SW480 (cell line): ENCODE measurements at regions not wholly inside any gene's neighbourhood (a gene's known extent, or its start where the extent isn't known, plus 50 kb on each side); places are given as distances from the start of the nearest gene placed in this dataset.
"Not testable (repeated sequence)": the region's sequence is repeated elsewhere in the genome, so short reads cannot be mapped to it uniquely, and the experiment has no call there.

Experiments
- DNase-seq: peaks from one replicate; pipeline ENCODE4 v3.0.0-alpha.2; 2016; ENCODE audit warnings: low spot score

DNA sequence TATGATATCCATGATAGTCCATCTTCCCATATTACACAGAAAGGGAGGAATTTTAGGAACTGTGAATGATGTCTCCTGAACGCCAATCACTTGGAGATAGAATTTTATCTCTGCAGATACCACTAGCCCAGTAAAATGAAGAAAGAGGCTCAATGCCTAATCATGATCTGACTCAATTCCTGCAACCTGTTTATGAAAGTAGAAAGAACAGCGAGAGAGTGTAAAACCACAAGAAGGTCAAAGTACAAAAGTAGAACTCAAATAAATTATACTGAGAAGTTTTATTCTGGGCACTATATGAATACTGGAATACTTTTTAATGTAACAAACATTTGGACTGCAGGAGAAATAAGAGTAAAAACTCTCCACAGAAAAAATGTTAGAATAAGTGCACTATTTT, 892.1 kb upstream of the DDX18 start:
- DNase-seq = peak; percentile 2

DNA sequence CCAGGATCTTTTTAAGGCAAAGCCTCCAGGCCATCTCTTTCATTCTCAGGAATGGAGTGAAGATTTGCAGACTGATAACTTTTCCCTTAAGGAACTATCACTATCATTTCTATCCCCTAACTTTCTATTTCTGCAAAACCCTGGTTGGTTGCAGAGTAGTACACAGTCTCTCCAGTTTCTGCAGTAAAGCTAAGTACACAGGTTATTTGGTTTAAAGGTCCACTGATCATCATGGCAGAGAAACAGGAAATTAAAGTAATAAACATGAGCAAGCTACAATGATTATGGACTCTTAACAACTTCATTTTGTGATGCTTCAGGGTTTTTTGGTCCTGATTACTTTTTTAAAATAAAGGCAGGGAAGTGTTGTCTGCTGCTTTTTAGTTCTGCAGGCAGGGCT, 890.0 kb upstream of the DDX18 start:
- no peak for DNase-seq

DNA sequence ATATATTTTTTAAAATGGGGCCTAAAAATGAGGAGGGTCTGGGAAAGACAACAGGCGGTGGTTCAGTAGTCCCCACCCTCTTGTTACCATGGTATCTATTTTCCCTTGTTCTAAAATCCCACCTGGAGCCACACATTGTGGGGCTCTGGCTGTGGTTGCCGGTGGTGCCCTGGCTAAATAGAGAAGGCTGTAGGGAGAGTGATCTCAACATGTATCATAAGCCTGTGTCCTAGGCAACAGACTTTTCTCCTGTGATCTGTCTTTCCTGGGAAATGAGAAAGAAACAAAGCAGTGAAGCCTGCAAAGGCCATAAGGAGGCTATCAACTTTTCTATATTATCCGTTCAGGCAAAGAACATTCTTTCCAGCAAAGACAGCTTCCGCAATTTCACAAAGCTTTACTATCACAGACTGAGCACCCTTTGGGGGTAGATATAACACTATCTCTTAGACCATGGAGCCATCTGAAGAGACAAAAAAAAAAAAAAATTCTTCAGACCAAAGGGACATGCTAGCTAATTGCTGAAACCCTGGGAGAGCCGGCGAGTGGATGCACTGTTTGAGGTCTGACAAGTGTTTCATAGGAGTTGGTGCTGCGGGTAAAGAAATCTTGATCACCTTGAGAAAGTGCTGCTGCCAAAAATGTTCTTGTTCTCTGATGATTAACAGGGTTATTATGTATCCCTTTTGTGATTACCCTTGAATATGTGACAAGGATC, 879.2 kb upstream of the DDX18 start:
- no peak for DNase-seq

DNA sequence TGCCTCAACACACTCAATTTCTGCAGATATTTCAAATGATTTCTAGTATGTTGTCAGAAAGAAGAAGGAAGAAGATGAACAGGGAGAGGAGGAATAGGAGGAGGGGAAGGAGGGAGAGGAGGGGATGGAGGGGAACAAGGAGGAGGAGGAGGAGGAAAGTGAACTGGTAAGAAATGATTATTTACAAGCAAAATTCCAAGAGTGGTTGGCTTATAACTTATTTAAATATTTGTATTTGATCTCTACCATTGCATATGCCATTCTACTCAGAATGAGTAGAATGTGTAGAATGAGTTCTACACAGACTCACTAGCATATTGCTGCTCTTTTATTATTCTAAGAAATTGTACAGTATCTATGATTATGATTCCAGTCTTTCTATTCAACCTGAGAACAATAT, 866.2 kb upstream of the DDX18 start:
- DNase-seq = no peak

DNA sequence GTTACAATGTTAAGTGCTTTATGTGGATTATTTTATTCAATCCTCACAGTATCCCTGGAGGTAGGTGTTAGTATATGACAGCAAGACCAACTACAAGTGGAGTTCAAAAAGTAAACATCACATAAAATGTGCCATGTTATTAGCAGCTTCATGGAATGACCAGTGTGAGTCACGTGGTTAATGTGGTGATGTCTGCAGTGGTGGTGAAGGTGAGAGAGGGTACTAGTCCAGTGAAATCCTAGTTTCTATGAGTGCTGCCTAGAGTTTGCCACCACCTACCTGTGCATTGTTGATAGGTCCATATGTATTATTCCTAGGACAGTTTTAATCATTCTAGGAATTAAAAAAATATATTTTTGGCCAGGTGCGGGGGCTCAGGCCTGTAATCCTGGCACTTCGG, 865.2 kb upstream of the DDX18 start:
- no peak for DNase-seq

DNA sequence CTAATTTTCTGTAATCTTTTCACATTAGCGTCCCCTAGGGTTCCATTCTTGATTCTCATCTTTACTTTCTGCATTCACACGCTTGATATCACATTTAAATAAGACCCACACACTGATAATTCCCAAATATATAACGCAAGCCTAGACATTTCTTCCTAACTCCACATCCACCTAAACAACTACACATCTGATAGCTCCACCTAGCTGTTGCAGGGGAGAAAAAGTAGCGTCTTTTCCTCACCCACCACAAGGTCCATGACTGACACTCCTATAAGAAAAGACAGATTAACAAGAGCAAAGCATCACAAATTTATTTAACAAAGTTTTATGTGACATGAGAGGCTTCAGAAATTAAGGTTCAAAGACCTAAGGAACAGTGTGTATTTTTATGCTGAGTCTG, 862.2 kb upstream of the DDX18 start:
- peak; percentile 23 for DNase-seq

DNA sequence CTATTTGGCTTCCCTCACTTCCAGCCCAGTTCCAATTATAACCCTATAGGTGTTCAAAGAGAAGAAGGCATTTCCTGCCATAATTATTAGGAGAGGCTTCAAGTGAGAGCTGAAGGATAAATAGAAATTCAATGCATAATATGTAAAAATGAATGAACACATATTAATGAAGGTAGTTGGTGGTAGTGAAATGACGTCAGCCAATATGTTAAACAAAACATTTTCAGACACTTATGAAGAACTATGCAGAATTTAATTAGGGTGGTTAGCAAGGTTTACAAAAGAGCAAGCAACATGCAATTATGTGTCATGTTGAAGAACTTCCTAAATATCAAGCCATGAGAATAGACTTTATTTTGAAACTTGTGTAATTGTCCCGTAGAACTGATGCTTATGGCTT, 858.8 kb upstream of the DDX18 start:
- DNase-seq = no peak

DNA sequence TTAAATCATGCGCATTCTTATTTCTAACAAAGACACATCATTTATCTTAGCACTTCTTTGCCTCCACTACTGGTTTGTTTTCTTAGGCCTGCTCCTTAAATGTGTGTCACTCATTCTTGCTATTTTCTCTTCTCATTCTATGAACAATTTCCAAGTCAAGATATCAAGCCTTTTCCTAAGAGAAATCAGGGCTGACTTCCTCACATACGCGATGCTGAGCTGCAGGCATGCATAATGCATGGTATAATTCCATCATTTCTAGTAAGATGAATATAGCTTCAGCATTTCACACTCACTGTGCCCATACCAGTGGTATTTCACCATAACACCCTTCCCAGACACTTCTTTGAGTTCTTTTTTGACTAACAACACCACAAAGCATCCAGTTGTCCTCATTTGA, 838.9 kb upstream of the DDX18 start:
- DNase-seq = no peak

DNA sequence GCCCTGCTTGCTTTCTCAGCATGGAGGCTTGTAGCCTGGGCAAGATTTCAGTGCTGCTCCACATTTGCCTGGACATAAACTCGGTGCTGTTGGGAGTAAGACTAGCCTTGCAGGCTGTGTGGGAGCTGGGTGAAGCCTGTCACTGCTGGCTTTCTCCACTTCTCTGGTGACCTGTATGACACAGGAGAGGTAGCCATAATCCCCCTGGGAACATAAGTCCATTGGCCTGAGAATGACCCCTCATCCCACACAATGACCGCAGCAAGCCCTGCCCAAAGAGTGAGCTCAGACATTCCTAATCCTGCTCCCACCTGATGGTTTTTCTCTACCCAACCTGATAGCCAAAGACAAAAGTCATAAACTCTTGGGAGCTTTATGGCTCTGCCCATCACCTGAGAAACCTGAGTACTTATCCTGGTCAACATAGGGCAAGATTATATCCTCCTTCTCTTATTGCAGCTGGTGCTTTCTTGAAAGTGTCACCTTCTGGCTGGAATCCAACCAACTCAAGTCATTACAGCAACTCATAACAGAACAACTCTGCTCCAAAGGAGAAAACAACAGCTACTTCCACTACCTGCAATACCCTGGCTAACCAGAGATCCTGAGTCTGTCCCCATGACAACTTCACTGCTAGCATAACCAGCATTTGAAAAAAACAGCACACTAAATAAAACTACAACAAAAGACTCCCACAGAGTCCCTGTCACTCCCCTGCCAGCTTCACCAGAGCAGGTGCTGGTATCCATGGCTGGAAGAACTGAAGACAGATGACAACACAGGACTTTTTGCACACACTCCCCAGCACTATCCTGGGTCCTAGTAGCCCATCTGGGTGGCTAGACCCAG, 834.4 kb upstream of the DDX18 start:
- no peak for DNase-seq

DNA sequence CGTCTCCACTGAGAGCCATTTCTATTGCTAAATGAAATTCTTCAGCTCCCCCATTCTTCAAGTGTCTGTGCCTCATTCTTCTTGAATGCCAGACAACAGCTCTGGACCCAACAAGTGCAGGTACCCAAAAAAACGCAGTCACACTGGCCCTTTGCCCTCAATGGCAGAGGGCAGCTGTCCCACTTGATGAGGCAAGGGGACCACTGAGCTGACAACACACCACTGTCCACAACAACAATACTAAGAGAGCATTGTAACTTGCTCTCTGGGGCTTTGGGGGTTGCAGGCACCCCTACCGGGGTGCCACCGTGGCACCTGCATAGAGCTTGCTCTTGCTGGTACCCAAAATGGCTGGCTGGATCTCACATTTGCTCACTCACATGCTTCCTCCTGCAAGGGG, 827.0 kb upstream of the DDX18 start:
- no peak for DNase-seq

DNA sequence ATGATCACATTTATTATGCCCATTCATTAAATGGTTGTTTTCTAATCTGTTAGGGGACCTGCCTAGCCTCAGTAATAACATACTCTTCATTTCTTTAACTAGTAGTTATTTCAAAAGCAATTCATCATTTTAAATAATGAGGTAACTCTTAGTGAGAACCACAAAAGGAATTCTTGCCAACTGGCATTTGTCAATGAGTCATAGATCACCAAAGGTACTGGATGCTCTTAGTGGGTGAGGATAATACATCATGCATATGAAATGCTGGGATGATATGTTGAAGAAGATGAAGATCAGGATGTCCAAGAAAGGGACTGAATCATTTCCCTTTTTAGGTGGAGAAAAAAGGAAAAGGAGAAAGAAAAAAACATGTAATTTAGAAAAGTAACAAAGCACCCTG, 826.2 kb upstream of the DDX18 start:
- DNase-seq = peak; percentile 21

DNA sequence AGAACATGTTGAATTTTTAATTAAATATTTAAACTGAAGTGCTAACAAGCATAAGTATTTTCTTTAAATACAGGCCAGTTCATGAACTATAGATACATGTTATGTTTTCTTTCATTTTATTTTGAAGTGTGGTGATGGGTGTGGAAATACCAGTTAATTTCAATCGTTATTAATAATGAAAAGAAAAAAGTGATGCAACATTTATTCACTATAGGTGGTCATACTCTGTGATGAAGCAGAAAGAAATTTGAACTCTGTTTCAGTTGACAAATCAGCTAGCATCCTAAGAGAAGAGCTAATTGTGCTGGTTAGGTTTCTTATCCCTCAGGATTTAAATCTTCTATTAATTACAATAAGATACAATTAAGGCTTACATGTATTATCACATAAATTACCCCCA, 795.1 kb upstream of the DDX18 start:
- DNase-seq = no peak

DNA sequence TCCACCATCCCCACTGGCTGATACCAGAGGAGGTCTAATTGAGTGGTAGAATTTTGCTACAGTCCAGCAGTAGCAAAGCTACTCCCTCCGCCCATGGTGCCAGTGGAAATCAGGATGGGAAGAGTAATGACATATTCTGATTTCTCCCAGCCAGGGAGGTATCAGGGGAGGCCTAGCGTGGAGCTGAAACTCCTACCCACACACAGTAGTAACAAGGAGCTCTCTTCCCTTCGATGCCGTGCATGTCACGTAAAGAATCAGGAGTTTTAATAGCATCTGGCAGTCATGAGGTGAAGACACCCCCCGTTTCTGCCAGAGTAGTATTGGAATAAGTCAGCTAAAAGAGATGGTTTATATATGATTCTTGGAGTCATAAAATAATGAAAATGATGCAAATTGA, 786.8 kb upstream of the DDX18 start:
- DNase-seq = no peak

DNA sequence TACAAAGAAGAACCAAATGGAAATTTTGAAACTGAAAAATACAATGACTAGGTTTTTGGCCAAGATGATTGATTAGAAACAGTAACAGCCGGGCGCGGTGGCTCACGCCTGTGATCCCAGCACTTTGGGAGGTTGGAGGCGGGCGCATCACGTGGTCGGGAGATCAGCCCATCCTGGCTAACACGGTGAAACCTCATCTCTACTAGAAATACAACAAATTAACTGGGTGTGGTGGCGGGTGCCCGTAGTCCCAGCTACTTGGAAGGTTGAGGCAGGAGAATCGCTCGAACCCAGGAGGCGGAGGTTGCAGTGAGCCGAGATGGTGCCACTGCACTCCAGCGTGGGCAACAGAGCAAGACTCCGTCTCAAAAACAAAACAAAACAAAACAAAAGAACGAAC, 785.8 kb upstream of the DDX18 start:
- not testable (repeated sequence) for DNase-seq

DNA sequence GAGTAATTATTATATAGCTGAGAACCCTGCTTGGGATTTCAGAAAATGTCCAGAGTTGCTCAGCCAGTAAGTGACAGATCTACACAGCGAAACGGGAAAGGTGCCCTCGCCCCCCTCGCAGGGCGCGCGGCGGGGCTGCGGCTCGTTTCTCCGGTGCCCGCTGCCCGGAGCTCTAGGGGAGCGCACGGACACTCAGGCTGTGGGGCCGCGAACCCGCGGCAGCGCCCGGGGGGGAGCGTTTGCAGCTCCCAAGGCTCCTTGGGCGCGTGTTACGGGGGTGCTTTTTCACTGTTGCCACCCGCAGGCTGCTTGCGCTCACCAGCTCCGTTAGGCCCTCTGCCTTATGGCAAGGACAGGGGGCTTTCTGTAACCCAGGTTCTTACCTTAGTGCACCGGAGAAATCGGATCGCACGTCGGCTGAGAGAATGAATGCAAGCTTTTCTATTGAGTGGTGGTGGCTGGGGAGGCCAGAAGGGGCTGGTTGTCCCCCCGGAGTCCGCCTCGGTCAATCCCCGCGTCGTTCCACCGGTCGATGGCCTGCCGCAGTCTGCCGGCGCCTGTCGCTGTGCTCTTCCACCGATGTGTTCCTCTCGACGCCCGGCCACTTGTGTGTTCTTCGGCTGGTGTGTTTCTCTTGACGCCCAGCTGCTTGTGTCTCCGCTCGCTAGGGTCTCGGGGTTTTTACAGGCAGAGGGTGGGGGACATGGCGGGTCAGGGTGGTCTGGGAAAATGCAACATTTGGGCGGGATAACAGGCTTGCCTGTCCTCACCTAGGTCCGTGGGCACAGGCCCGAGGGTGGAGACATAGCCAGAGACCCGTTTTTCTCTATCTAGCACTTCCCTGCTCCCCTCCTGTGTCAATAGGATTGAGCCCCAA, 758.8 kb upstream of the DDX18 start:
- DNase-seq = no peak

DNA sequence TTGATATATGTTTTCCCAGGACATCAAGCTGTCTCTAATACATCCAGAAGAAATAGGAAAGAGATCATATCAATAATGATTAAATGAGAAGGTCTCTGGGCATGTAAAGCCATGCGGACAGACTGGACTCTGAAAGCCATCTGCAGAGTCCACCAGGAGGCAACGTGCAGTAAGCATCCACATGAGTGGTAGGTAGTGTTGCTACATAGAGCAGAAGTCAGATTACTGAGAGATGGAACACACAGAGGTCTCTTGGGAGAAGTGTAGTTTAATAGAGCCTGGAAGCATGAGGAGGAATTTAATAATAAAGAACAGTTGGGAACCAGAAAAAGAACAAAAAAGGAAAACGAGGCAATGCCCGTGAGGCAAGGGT, 758.1 kb upstream of the DDX18 start:
- DNase-seq = no peak

DNA sequence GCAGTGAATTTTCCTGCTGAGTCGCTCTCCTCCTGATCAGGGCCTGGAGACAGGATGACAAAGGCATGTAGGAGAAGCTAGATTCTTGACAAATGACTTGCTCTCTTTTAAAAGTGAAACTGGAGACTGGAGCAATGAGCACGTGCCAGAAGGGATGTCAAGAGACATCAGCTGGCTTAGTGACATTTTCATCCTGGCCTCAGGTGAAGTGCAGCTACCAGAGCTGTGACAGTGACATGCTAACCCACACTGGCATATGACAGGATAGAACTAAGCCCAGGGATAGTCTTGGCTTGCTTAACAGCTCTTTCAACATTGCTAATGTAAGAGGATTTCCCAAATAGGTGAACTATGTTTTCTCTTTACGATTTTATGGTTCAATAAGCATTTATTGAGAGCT, 757.5 kb upstream of the DDX18 start:
- DNase-seq = peak; percentile 18

DNA sequence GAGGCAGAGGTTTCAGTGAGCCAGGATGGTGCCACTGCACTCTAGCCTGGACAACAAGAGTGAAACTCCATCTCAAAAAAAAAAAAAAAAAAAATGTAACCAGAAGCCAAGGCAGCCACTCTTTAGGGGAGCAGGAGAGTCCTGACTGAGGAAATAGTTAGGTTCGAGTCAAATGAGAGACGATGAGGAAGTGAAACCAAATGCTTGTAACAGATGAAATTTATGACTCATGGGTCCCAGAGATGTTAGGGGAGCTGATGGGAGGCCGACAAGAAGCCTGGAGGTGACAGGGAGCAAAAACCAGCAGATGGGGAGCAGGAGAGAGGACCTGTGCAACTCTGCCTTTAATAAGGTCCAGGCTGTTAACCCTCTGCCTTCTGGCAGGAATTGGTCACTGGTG, 756.1 kb upstream of the DDX18 start:
- no peak for DNase-seq

DNA sequence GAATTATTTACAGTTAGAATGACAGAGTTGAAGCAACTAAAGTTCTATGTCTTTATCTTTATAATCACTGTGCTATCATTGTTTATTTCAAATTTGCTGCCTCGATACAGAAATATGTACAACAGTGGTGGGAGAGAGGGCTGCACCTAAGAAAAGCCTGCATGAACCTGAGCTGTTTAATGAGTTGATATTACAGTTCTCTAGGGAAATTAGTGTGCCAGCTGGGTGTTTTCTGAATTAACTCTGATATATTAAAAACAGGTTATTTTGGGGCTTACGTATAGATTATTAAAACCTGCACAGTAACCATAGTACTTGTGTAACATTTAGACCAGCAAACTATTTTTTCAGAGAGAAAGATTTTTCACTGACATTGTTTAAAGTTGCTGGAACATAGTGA, 750.5 kb upstream of the DDX18 start:
- no peak for DNase-seq

DNA sequence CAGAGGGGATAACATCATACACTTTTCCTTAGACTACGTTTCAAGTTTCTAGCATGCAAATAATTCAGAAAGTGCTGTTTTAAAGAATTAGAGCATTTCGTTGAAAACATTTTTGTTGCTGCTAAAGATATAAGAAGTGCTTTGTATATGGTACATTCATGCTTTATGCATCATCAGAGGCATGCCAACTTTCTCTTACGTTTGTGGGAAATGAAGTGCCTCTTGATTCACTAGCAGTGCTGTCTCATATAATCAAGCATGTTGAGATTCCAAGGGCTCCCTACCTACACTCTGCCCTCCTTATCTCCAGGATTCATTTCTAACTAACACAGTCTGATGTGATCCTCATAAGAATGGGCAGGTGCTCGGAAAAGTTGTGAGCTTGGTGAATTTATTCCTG, 748.6 kb upstream of the DDX18 start:
- DNase-seq = no peak

DNA sequence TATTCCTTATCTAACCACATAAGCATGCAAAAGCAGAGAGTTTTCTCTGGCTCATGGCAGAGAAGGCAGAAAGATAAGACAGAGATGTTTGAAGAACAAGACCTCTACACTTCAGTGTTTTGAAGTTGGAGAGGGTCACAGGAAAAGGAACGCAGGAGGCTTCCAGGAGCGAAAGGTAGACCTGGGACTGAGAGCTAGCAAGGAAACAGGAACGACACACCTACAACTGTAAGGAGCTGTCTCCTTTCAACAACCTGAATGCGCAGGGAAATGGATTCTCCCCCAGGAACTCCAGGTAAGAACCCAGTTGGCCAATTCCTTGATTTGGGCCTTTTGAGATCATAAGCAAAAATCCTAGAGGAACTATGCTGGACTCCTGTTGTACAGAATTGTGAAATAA, 746.6 kb upstream of the DDX18 start:
- DNase-seq = no peak

DNA sequence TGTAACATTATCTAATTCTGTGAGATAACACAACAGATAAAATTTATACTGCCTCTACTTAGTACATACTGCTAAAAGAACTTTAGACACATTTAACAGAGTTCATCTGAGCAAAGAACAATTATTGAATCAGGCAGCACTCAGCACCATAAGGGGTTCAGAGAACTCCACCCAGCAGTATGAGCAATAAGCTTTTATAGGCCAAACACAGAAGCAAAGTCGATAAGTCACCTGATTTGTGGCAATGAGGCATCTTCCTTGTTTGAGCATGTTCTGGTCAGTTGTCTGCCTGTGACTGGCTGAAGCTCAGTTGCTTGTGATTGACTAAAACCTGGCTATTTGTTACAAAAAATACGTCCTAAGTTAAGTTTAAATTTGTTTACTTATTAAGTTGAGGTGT, 746.1 kb upstream of the DDX18 start:
- no peak for DNase-seq

DNA sequence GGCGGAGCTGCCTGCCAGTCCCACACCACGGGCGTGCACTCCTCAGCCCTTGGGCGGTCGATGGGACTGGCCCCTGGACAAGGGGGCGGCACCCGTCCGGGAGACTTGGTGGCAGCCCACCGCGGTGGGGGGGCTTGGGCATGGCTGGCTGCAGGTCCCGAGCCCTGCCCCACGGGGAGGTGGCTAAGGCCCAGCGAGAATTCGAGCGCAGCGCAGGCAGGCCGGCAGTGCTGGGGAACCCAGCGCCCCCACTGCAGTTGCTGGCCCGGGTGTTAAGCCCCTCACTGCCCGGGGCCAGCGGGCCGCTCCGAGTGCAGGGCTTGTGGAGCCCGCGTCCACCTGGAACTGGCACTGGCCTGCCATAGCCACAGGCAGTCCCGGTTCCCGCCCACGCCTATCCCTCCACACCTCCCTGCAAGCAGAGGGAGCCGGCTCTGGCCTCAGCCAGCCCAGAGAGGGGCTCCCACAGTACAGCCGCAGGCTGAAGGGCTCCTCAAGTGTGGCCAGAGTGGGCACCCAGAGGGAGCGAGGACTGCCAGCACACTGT, 742.9 kb upstream of the DDX18 start:
- DNase-seq = no peak
